Transverse colon (tissue), 4 donors: ENCODE measurements at regions not wholly inside any gene's neighbourhood (a gene's known extent, or its start where the extent isn't known, plus 50 kb on each side); places are given as distances from the start of the nearest gene placed in this dataset.

Experiments
- POLR2A ChIP-seq: fragments of 450-650 bp; IDR thresholded peaks from one replicate; pipeline ENCODE4 v1.6.1; 2016; ENCODE audit warnings: antibody characterized with exemption, mild to moderate bottlenecking, moderate library complexity
- POLR2AphosphoS5 ChIP-seq, 3 donors: sonication (generic); formaldehyde crosslinking; IDR thresholded peaks; one replicate each; pipeline ENCODE4 v1.6.1; 2016; ENCODE audit warnings: antibody characterized with exemption in 3 of 3
- TF ChIP-seq, protein P1 (sequence below), 5 experiments: fragments of 200-600 bp in 3 of 5; fragments of 450-650 bp in 2 of 5; sonication (generic) in 3 of 5; IDR thresholded peaks; 1 replicate in 2 of 5; 2 replicates in 3 of 5; pipeline ENCODE4 v1.5.1; 2016 to 2017; ENCODE audit warnings: antibody characterized with exemption in 5 of 5, inconsistent platforms in 3 of 5, mild to moderate bottlenecking in 2 of 5, moderate library complexity in 1 of 5

- TF ChIP-seq POLR2AphosphoS5 (IDR thresholded peaks at IDR 0.05) = no peak
- TF ChIP-seq, protein P1, sequence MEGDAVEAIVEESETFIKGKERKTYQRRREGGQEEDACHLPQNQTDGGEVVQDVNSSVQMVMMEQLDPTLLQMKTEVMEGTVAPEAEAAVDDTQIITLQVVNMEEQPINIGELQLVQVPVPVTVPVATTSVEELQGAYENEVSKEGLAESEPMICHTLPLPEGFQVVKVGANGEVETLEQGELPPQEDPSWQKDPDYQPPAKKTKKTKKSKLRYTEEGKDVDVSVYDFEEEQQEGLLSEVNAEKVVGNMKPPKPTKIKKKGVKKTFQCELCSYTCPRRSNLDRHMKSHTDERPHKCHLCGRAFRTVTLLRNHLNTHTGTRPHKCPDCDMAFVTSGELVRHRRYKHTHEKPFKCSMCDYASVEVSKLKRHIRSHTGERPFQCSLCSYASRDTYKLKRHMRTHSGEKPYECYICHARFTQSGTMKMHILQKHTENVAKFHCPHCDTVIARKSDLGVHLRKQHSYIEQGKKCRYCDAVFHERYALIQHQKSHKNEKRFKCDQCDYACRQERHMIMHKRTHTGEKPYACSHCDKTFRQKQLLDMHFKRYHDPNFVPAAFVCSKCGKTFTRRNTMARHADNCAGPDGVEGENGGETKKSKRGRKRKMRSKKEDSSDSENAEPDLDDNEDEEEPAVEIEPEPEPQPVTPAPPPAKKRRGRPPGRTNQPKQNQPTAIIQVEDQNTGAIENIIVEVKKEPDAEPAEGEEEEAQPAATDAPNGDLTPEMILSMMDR (IDR thresholded peaks at IDR 0.05) = no peak
- no peak for TF ChIP-seq POLR2A
Observed at GRCh38 chr4:60033826-60034225, 1166.3 kb upstream of the ADGRL3 start.
